ENCODE measurements at regions not wholly inside any gene's neighbourhood (a gene's known extent, or its start where the extent isn't known, plus 50 kb on each side); places are given as distances from the start of the nearest gene placed in this dataset.

DNA sequence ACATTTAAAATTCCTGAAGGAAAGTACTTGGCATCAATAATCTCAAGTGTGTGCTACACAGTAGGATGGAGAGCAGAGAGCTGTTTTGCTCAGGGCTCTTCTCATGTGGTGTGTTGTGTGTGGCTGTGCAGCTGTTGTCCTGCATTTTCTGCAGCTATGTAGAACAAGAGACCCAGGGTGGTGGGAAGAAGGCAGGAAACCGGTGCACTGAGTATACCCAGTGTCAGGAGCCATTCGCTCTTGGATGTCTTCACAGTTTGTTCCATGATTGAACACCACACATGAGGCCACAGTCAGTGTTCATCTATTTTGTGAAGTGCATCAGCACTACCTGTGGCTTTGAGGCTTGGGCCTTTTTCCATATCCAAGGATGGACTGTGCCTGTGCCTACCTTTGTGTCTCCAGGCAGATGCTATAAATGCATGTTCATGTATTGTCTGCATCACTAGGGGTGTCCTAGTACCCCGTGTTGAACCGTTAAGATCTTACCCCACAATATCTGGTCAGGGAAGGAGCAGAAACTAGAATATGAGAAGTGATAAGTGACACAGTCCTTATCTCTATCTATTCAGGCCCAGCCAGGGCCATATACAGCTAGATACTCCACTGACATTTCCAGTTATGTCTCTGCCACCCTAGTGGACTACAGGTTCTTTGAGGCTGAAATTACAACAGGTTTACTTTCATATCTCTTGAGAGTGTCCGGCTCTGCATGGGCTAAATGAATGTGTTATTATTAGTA, 194.3 kb downstream of the NR2F2 start:
- DNase-seq (ENCODE audit: low read depth, low spot score), result no peak

DNA sequence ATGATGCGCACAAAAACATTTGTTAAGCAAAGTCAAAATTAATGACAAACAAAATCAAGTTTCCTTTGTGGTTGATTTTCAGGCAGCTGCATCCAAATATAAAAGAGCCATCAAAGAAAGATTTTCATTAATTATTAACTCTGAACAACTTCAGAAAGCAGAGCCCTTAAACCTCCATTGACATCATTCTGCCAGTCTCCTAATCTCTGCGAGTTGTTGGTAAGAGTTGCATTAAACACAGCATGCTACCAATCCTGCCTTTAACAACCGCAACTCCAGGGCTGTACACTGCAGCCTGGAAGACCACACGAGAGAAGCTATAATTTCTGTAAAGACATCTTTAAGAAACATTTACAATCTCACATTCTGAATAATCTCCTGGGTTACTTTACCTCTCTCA, 204.6 kb downstream of the NR2F2 start:
- DNase-seq (ENCODE audit: low read depth, low spot score), result no peak

DNA sequence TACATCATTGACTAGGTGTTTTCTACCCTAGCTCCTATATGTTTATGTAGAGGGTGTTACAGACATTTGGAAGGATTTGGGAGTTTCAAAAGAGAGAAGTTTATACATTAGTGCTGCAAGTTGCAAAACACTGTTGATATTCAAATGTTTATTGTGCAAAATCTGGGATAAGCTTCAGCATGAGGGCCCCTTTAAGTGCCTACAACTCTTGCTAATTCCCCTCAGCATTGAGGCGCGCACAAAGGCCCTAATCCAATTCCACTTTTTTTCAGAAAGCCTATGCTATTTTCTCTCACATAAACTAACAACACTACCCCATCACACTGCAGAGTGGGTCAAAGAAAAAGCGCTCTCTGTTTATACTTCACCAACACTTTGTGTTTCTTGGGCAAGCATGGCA, 208.0 kb downstream of the NR2F2 start:
- DNase-seq (ENCODE audit: low read depth, low spot score), result no peak

DNA sequence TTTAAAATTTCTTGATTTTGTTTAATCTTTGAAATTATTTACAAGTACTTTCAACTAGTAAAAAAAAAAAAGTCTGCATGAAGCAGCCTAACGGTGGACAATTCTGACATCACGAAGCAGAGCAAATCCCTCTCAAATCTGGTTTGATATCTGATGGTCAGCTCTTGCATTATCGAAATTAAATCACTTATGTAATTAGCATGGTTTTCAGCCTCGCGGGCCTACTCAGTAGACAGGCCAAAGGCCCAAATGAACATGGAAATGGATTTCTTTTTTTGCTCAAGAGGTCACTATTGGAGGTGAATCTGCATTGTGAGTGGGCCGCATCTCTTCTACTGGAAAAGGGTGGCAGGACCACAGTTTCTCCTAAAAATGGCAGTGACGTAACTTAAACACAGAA, 209.8 kb downstream of the NR2F2 start:
- no peak for DNase-seq (ENCODE audit: low read depth, low spot score)

DNA sequence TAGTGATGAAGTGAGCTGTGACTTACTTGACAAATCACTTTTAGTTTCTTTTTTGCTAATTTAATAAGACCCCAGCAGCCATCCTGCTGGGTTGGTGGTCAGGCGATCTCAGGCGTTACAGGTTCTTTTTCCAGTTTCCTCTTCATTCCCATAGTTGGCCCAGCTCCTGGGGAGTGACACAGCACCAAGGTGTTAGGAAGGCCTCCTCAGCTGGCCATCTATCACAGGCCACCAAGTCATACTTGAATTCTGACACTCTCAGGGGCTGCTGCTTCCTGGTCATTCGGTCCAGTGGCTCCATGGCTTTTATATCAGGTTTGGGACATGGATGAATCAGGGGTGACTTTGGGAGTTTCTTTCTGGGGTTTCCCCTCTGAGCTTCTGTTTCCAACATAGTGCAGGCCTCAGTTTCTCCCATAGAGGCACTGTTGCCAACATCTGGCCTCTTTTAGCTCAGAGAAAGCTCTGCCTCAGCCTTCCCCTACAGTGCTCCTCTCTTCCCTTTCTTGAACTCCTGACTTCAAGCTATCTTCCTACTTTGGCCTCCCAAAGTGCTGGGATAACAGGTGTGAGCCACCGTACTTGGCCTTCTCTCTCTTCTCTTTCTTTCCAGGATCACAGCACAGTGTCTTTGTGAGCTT, 211.8 kb downstream of the NR2F2 start:
- DNase-seq (ENCODE audit: low read depth, low spot score), result no peak

DNA sequence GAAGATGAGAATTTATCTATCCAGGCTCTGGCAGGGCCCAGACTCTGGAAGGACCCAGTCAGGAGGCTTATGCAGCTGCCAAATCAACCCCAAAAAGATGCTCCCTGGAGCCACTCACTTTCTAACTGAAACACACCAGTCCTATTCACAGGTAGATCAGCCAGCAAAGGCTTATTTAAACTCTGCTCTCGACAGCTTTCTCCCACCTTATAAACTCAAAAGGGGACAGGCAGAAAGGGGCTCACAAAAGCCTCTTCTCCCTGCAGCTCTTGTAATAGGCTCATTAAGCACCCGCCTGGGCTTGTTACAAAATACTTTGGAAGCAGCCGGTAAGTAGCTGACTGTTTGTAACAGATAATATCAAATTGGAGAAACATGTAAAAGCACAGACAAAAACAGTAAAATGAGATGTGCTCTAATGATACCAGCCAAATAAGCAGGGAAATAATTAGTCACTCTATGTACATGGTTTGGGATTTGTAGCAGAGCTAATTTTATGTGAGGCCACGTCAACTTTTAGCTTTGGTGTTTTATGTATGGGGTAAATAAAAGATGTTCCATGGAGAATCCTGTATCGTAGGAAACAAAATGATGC, 213.8 kb downstream of the NR2F2 start:
- no peak for DNase-seq (ENCODE audit: low read depth, low spot score)

DNA sequence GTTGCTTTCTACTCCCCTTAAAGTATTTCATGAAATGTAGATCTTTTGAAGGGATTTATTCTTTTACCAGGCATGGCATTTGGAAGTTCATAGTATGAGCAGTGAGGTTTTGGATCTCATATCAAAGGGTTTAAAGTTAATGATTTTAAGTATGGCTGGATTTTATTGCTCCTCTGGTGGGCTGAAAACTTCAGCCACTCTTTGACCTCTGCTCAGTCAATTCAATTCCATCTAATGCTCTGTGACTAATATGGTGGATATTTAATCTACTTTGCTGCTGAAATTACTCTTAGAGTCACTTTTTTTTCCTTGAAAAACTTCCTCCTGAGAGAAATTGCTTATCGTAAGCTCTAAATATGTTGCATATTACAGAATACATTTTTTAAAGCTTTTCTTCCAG, 218.6 kb downstream of the NR2F2 start:
- DNase-seq (ENCODE audit: low read depth, low spot score), result no peak

DNA sequence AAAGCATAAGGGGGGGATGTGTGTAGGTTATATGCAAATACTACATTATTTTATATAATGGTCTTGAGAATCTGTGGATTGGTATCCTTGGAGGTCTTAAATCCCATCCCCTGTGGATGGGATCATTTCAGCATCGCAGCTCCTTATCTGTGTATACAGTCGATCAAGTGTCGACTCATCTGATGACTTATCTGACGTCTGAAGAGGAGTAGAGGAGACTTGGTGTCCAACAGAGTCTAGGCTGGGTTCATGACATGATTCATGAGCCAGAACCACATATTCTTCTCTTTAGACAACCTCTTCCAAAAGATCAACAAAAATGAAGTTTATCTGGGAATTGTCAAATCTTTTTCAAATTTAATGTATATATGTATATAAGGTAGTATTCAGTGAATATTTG, 220.7 kb downstream of the NR2F2 start:
- DNase-seq (ENCODE audit: low read depth, low spot score), result no peak

DNA sequence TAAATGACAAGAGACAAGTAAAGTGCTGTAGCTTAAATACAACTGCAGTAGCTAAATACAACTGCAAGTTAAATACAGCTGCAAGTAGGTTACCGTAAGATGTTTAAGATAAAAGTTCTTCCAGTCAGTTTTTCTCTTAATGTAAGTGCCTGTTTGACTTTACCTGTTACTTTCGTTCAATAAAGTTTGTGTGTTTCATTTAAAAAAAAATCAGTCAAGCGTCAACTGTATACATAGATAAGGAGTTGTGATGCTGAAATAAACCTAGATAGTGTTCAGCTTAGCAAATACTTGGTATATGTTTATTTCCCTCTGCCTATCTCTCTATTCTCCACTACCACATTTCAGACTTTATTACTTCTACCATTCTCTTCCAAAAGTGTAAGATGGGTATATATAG, 221.2 kb downstream of the NR2F2 start:
- DNase-seq (ENCODE audit: low read depth, low spot score), result no peak

DNA sequence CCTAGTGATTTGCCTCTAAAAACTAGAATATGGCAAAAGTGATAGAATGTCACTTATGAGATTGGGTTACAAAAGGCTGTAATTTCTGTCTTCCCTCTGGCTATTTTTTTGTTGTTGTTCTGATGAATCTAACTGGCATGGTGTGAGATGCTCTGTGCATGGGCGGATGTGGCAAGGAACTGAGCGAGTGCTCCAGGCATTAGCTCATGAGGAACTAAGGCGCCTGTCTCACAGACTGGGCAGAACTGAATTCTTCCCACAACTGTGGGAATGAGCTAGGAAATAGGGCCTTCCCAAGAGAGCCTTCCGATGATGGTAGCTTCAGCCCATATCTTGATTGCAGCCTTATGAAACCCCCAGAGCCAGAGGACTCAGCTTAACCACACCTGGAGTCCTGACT, 222.5 kb downstream of the NR2F2 start:
- DNase-seq (ENCODE audit: low read depth, low spot score), result no peak

DNA sequence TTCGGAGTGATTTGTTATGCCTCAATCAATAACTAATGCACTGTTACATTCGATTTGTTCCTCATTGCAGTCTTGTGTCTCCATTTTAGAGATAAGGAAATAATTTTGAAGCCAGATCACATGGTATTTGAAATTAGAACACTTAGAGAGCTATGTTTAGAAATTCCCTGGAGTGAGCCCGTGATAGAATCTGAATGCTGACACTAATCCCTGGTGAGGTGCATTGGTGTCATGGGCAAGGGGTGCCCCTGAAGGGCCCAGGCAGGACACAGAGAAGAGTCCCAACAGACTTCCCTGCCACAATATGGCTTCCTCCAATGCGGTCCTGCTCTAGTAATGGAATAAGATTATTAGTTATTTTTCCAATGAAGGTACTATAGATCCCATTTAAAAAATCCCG, 223.0 kb downstream of the NR2F2 start:
- DNase-seq (ENCODE audit: low read depth, low spot score), result no peak

DNA sequence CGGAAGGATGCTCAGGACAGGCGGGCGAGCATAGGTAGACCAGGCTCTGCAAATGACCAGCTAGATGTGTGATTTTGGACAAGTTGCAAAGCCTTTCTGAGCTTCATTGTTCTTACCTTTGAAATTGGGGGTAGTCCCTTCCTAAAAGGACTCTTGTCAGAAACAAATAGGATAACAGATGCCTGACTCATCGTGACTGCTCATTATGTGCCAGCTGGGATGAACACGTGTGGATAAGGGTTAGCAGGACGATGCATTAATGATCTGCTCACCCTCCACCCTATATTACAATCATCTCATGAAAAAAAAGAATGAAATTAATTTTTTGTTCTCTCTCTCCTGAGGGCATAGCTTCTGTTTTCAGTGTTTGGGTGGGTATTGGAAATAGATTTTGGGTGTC, 223.4 kb downstream of the NR2F2 start:
- no peak for DNase-seq (ENCODE audit: low read depth, low spot score)

DNA sequence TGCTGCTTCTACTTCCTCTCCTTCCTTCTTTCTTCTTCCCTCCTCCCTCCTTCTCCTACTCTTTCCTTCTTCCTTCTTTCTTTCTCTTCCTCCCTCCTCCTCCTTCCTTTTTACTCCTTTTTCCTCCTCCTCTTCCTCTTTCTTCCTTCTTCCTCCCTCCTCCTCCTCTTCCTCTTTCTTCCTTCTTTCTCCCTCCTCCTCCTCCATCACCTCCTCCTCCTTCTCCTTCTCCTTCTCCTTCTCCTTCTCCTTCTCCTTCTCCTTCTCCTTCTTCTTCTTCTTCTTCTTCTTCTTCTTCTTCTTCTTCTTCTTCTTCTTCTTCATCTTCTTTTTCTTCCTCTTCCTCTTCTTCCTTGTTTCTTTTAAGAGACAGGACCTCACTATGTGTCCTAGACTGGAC, 224.0 kb downstream of the NR2F2 start:
- DNase-seq (ENCODE audit: low read depth, low spot score), result no peak

DNA sequence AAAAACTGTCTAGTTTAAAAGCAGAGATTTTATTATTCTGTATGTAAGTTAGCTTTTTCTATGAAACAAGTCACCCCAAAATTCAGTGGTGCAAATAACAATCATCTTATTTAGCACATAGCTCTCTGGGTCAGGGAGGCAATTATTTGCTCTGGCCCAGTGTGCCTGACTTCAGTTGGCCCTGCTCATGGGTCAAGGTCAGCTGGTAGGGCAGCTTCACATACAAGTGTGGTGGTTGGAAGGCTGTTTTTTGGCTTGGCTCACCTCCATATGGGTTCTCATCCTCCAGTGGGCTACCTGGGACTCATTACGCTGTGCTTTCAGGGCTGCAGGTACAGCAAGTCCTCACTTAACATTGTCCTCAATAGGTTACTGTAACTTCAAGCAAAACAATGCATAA, 228.6 kb downstream of the NR2F2 start:
- no peak for DNase-seq (ENCODE audit: low read depth, low spot score)

DNA sequence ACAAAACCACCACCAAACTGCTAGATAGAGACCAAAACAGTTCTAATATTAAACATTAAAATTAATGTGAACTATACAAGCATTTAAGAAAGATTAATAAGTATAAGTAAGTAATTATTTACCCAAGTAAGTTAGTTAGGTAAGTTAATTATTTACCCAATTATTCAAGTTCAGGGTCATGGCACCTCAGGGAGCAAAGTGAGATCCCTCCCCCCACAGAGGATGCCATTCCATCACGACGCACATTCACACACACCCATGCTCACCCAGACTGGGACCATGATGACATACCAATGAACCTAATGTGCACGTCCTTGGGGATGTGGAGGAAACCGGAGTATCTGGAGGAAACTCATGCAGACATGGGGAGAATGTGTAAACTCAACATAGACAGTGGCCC, 229.1 kb downstream of the NR2F2 start:
- DNase-seq (ENCODE audit: low read depth, low spot score), result no peak

DNA sequence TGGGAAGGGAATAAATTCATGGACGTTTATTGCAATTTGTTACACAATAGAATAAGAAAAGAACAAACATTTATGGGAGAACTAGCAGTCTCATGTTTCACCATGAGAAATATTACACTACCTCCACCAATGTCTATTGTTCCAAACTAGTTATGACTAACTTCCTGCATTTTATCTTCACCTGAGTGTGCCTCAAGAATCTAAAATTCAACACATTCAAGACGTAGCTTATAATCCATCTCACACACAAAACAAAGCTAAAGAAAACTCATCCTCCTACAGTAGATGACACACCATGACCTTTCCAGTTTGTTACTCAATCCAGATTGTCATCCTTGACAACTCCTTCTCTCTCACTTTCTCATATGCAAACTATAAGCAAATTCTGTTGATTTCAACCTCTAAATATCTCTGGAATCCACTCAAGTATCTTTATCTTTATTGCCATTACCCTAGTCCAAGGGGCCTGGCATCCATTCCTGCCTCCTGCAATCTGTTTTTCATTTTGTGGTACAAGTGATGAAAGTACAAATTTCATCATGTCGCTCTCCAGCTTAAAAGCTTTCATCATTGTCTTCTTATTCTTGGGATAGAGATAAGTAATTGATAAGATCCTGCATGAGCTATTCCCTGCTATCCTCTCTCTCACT, 229.9 kb downstream of the NR2F2 start:
- no peak for DNase-seq (ENCODE audit: low read depth, low spot score)

DNA sequence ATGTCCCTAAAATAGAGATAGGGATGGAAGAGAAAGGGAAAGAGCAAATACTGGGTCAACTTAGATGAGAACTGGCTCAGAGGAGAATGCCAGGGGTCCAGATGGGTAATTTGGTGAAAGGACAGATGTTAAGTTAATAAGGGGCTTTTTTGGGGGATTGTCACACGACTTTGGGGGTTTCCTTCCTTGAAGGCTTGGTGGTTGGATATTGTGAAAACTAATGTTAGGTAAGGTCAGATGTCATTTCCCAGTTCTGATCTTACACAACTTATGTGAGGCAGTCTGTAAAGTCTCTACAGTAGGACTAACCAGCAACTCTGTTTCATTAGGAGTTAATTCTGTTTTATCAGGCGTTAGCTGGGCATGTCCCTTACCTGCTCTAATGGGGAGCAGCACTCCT, 231.1 kb downstream of the NR2F2 start:
- no peak for DNase-seq (ENCODE audit: low read depth, low spot score)

DNA sequence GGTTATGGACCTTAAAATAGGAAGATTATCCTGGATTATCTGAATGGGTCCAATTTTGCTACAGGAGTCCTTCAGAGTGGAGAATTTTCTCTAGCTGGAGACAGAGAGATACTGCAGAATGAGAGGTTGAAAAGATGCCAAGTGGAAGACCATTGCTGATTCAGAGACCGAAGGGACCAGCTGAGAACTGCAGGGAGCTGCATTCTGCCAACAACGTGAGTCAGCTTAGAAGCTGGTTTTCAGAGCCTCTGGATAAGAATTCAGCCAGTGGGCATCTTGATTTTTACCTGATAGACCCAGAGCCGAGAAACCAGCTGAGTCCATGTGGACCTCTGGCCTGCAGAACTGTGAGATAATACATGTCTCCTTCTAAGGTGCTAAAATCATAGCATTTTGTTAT, 234.0 kb downstream of the NR2F2 start:
- DNase-seq (ENCODE audit: low read depth, low spot score), result no peak

DNA sequence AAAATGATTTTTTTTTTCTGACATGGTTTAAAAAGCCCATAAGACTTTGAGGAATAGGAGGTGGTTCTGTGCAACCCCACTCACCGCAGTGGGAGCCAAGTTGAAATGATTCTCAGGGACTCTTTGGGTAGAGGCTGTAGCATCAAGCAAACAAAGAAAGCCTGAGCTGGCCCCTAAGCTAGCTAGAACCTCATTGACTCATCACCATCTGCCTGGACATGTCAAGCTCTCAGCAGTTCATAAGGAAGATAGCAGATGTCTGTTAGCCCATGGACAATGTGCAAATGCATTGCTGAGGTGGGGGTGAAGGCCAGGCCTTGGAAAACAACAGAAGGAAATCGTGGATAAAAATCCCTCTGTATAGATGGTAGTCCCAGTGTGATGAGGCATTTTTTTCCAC, 234.8 kb downstream of the NR2F2 start:
- DNase-seq (ENCODE audit: low read depth, low spot score), result no peak

DNA sequence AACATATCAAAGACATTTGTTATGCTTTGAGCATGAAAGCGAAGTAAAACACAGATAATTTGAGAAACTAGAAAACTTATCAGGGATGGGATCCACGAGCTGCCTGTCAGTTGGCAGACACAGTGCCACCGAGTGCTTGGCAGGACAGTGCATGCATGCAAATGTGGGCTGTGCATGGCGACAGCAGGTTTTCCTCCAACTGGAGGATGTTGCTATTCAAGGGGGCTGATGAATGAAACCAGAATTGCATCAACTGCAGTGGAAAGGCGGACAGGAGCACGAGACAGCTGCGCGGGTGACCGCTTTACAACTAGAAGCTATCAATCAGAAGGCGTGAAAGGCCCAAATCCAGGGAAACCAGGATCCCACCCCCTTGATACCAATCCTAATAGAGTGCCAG, 244.3 kb downstream of the NR2F2 start:
- DNase-seq (ENCODE audit: low read depth, low spot score), result no peak

DNA sequence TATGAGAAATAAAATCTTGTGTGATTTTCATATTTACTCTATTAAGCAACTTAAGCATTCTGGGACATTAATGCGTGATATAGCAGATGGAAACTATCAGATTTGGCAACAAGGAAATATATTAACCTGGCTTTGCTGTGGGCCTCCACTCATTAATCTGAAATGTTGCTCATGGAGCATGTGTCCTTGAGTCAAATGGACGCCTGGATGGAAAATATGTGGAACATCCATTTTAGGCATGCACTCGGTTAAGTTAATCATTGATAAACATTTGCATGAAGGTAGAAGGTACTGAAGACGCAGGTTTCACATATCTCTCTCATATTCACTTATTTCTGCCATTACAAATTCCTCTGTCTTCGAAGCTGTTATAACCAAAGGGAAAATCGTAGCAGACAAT, 246.1 kb downstream of the NR2F2 start:
- no peak for DNase-seq (ENCODE audit: low read depth, low spot score)

DNA sequence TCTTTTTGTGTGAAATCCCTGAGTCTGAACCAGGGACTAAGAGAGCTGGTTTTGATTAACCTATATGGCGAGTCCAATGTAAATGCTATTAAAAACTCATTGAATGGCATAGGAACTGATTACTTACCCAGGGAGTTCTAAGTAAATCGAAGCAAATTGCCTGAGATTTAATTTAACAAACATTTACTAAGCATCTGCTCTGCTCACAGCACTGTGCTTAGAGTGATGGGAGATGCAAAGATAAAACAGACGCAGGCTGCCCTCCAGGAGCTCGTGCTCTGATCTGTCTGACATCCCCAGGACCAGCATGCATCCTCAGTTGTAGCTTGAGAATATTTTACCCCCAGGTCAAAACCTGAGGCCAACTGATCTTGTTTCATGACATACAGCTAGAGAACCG, 247.9 kb downstream of the NR2F2 start:
- no peak for DNase-seq (ENCODE audit: low read depth, low spot score)

DNA sequence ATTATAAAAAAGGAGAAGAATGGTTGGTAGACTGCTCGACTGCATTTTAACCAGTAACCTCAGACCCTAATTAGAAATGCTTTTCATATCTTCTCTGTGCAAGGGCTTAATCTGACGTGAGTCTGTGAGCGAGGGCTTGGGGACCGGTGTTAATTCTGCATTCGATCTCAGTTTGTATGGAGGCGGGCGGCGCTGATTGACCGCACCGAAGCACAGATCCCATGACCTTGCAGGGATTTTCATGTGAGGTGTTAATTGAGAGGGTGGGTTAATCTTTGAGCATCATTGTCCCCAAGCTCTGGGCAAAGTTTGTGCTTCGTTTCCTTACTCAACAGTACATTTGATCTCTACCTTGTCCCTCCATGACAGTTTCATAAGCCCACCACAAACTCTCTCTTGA, 250.9 kb downstream of the NR2F2 start:
- no peak for DNase-seq (ENCODE audit: low read depth, low spot score)
